ENCODE measurements at regions not wholly inside any gene's neighbourhood (a gene's known extent, or its start where the extent isn't known, plus 50 kb on each side); places are given as distances from the start of the nearest gene placed in this dataset.

GRCh38 chr1:79929356-79929755, 922.8 kb upstream of the ADGRL4 start:
- Histone ChIP-seq H3K9ac (replicated peaks in 1 of 4; ENCODE audit: extremely low read depth in 1 of 4, low read depth in 3 of 4, low read length in 3 of 4) (no peak overlapping the region), H3K79me1 (ENCODE audit: low read depth, low read length) (no peaks in the 10 kb centered on the region), H2BK12ac (ENCODE audit: low read depth, low read length) (no peak overlapping the region), H2BK20ac (ENCODE audit: low read length) (no peak overlapping the region), H3K9me3 (ENCODE audit: insufficient read depth in 2 of 2, low read depth in 1 of 2, low read length in 1 of 2) (peaks cover under 1 to 5% of the 10 kb centered on the region in 2 experiments; a peak in 1 of 4 replicates), H3K79me2 (ENCODE audit: control insufficient read depth in 1 of 2, insufficient read depth in 2 of 2, low read length in 2 of 2) (no peaks in the 10 kb centered on the region), H3K14ac (ENCODE audit: insufficient read length) (no peak overlapping the region), H4K8ac (ENCODE audit: extremely low read depth, insufficient read depth, low read length) (no peak overlapping the region), H2AK5ac (ENCODE audit: low read depth, low read length) (no peak overlapping the region), H4K91ac (replicated peaks; ENCODE audit: insufficient read length, low read length) (no peak overlapping the region), H3K56ac (replicated peaks; ENCODE audit: insufficient read length, low read depth, low read length) (no peak overlapping the region), H3K23ac (ENCODE audit: insufficient read length) (no peak overlapping the region), H3K27me3 (replicated peaks in 1 of 4; ENCODE audit: control insufficient read depth in 3 of 4, extremely low read depth in 1 of 4, insufficient read depth in 3 of 4, low read length in 3 of 4) (no peaks in the 10 kb centered on the region), H3K4me3 (ENCODE audit: extremely low read depth in 1 of 4, insufficient read depth in 2 of 4, low read depth in 3 of 4, low read length in 4 of 4) (no peak overlapping the region), H3K23me2 (ENCODE audit: low read depth, low read length) (no peaks in the 10 kb centered on the region), H3K27ac (ENCODE audit: low read depth, low read length) (no peak overlapping the region), H3K4me1 (replicated peaks in 1 of 4; ENCODE audit: control insufficient read depth in 3 of 4, insufficient read depth in 4 of 4, low read length in 3 of 4) (no peaks in the 10 kb centered on the region), H2AFZ (ENCODE audit: low read length) (no peak overlapping the region), H3K36me3 (ENCODE audit: control insufficient read depth in 2 of 4, insufficient read depth in 4 of 4, low read length in 3 of 4) (no peaks in the 10 kb centered on the region), H4K5ac (ENCODE audit: insufficient read length, low read depth, low read length) (no peak overlapping the region), H3K18ac (ENCODE audit: extremely low read depth, low read length) (no peak overlapping the region), H2BK5ac (ENCODE audit: low read depth, low read length) (no peak overlapping the region), H2BK120ac (replicated peaks; ENCODE audit: low read depth, low read length) (no peak overlapping the region), H2BK15ac (ENCODE audit: low read length) (no peak overlapping the region), H3K4me2 (ENCODE audit: insufficient read depth in 1 of 2, low read depth in 2 of 2, low read length in 2 of 2) (no peak overlapping the region), H4K20me1 (replicated peaks in 1 of 2; ENCODE audit: control insufficient read depth in 1 of 2, insufficient read depth in 2 of 2, low read length in 2 of 2) (no peaks in the 10 kb centered on the region), H3K4ac (replicated peaks; ENCODE audit: insufficient read length, low read depth, low read length) (no peak overlapping the region)
- POLR2A ChIA-PET (ENCODE audit: partially characterized antibody), result no interaction called here
- FAIRE-seq (no peak), DNase-seq (ENCODE audit: low read depth in 1 of 2, low spot score in 2 of 2) (no peak)
- WGBS, 2 experiments (ENCODE audit: extremely low coverage in 1 of 2, insufficient coverage in 1 of 2, insufficient read length in 1 of 2, insufficient replicate concordance in 2 of 2, low coverage in 1 of 2, low lambda C conversion rate in 2 of 2, missing lambda C conversion rate in 1 of 2), result 93% methylated on average over 2 of the region's 2 CpGs; no CpG with 5 or more reads in 1 of the 2 experiments
- no peak for TF ChIP-seq KDM4A (IDR thresholded peaks at IDR 0.05; ENCODE audit: low read depth, low read length, severe bottlenecking)
- TF ChIP-seq RAD21 (IDR thresholded peaks at IDR 0.05 in 1 of 2, conservative IDR thresholded peaks at IDR 0.05 in 1 of 2; ENCODE audit: low read depth in 2 of 2, low read length in 2 of 2), result no peak
- no peak for TF ChIP-seq SP2 (IDR thresholded peaks at IDR 0.05; ENCODE audit: low read length)
- TF ChIP-seq POLR2A (IDR thresholded peaks at IDR 0.05; ENCODE audit: control extremely low read depth in 1 of 2, low read depth in 2 of 2, low read length in 2 of 2), result no peak
- no peak for TF ChIP-seq EGR1 (IDR thresholded peaks at IDR 0.05; ENCODE audit: borderline replicate concordance, low read depth, low read length)
- CTCF ChIA-PET (ENCODE audit: partially characterized antibody), result no interaction called here

Data from H1 (cell line).